SKM-1 treated with dmso at 0.1 percent for 144 hours (cell line): ENCODE measurements at regions not wholly inside any gene's neighbourhood (a gene's known extent, or its start where the extent isn't known, plus 50 kb on each side); places are given as distances from the start of the nearest gene placed in this dataset.

Source experiments
- DNase-seq: peaks from one replicate; lab custom pipeline; 2025; ENCODE audit not compliant: unreplicated experiment; lab: John Stamatoyannopoulos, UW

- DNase-seq, result no peak
Measured at GRCh38 chr4:151997461-151997860, 236.7 kb upstream of the GATB start.

GRCh38 chr4:151994429-151994828 is 233.6 kb upstream of the GATB start:
- DNase-seq, result no peak

- no peak for DNase-seq
Measured at GRCh38 chr4:151993521-151993920, 232.7 kb upstream of the GATB start.

GRCh38 chr4:151992332-151993154 is 231.7 kb upstream of the GATB start:
- no peak for DNase-seq

GRCh38 chr4:151991884-151992167 is 231.0 kb upstream of the GATB start:
- no peak for DNase-seq

- no peak for DNase-seq
Measured at GRCh38 chr4:151991001-151991883, 230.4 kb upstream of the GATB start.

DNA sequence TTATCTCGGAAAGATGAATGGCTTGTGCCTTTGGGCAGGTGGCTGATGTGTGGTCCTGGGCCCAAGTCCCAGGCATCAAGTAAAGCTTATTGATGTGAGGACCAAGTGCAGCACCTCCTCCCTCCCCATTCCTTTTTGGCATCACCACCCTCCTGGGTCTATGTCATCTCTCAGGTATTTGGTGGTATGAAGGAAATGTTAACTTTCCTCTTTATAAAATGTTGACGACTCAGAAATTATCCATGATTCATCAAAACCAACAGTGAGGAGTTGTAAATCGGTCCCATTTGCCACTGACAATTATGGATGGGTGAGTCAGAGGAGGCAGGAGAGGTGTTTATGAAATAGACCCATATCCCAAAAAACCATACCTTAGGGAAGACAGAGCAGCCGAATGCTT is 229.4 kb upstream of the GATB start:
- no peak for DNase-seq

- no peak for DNase-seq
Measured at GRCh38 chr4:151988591-151988990, 227.8 kb upstream of the GATB start.

GRCh38 chr4:151987606-151988005 is 226.8 kb upstream of the GATB start:
- no peak for DNase-seq

- no peak for DNase-seq
Measured at GRCh38 chr4:151983854-151984253, 223.0 kb upstream of the GATB start.

DNA sequence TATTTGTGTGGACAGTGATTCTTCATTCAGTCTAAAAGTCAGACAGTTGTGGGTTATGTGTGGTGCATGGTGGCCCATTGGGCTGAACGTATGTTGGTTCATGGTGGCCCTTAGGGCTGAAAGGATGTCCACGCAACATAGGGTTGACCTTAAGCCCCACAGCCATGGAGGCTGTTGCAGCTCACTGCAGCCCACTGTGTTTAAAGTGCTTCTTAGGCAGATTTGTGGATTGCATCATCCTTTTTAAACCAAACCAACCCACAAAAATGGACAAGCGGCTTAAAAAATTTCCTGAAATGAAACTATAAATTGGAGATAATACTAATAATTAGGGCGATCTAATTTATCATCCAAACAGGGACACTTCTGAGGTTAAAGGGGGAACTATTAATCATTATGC is 219.0 kb upstream of the GATB start:
- DNase-seq, result no peak

DNA sequence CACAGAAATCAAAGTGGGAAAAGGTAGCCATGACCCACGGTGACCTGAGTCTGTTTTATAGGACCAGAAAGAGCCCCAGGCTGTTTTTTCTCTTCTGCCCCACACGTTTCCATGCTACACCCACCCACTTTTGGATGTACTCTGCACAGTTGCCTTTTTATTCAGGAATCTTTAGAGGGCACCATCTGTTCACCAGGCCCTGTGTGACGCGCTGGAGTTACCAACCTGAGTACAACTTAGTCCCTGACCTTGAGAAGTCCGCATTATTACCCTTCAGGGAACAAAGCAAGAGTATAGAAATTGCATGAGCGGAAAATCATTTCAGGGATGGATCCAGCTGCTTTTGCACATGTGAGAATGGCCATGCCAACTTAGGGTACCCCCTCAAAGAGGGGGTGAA is 207.8 kb upstream of the GATB start:
- DNase-seq, result no peak

GRCh38 chr4:151967074-151967473 is 206.3 kb upstream of the GATB start:
- no peak for DNase-seq

DNA sequence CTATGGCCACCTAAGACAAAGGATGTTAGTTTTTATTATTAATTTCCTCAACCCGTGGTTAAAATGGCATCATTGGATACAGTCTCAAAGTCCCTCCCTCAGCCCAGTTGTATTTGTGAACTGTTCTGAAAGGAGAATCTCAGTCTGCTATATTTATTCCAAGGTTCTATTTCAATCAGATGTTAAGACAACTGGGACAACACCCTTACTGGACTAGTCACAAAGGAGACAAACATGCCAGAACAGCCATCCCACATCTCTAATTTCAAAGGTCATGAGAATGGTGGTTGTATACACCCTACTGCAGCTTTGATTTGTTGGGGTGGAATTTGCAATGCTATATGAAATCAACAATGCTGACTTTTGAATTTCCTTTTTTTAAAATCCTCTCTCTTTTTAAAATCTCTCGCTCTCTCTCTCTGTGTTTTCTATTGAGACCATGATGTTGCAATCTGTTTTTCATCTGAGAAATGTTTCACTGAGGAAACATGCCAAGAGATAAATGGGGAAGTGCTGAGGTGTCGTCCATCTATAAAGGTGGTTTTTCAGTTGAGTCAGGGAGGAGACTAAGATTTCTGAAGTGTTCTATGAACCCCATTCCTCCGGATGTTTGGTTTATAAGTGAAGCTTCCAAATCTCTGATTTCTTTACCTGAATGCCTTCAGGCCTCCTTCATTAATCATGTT is 201.5 kb upstream of the GATB start:
- peak; percentile 16 for DNase-seq

DNA sequence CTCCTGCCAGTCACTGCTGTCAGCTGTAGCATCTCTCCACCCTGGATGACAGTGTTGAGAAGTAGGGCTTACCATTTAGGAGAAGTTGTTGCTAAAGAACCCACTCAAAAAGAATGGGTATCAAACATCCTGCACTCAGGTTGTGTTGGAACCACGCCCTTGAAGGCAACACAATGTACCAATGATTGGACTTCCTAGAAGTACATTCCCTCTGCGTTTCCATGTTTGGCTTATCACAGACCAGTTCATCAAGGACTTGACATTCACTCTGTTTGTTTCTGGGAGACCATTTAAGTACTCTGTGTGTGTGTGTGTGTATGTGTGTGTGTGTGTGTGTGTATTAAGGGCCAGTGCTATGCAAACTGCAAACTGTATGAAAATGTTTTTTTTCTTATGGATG is 200.6 kb upstream of the GATB start:
- DNase-seq, result no peak

DNA sequence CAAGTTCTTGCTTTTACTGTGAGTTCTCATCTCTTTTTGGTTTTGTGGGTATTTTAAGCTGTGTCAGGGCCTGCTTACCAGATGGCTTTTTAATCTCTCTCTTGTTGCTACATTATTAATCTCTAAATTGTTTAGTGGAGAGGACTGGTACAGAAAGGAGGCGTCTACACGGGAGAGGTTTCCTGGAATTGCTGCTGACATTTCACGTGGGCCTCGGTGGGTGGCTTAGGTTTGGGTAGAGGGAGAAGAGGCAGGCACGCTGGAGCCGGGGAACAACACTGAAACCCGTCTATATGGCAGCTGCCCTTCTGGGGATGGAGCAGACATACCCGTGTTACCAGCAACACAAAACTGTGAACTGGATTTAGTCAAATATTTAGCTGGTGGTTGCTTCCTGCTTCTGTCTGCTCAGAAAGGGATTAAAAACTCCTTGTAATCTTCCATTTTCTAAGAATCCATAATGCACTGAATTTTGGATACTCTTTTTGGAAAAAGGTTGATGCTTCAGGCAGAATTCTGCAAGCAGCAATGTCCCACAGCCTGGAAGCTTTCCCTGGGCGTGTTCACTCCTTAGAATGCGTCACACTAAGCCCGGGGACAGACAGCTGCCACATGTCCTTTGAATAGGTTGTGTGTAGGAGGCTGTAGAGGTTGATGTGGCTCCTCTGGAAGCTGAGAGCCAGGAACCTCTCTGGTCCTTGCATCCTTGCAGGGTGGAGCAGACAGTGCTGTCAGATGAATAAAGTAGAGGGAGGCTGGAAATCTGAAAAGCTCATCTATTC is 199.8 kb upstream of the GATB start:
- no peak for DNase-seq

- DNase-seq, result no peak
Measured at GRCh38 chr4:151957153-151957552, 196.3 kb upstream of the GATB start.

GRCh38 chr4:151955721-151956380 is 195.0 kb upstream of the GATB start:
- no peak for DNase-seq

DNA sequence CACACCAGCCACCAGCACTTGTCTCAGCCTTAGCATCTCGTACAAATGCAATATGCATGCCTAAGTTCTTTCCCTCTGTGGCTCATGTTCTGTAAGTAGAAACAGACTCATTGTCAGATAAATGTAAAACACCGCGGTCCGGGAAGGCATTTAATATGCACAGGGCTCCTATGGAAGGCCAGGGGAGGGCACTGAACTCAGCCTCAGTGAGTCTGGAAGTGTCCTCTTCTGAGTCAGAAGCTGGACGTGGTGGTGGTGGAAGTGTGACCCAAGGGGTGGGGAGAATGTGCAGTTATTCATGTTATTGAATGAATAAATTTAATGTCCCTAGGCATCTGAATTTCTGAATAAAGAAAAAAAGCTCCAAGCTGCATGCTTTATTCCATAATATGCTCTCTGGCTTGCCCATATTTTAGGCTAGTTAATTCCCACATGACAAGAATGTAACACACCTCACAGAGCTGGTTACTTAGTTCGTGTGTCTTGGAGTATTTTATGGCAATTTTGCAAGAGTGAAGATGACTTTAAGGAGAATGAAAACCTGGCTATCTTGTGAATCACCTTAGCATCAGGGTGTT is 193.1 kb upstream of the GATB start:
- no peak for DNase-seq

GRCh38 chr4:151953312-151953711 is 192.5 kb upstream of the GATB start:
- DNase-seq, result no peak
